Upper lobe of left lung (tissue), 6 donors: ENCODE measurements at regions not wholly inside any gene's neighbourhood (a gene's known extent, or its start where the extent isn't known, plus 50 kb on each side); places are given as distances from the start of the nearest gene placed in this dataset.

Experiments used
- ATAC-seq, 2 donors: fragments of 200-7000 bp; cut with Tn5 transposase; one replicate each; pipeline ENCODE4 v1.9.1; 2022; ENCODE audit warnings: mild to moderate bottlenecking in 2 of 2, moderate library complexity in 2 of 2; ENCODE audit not compliant: low FRiP score in 2 of 2
- DNase-seq, 2 donors: peaks; one replicate each; pipeline ENCODE4 v3.0.0-alpha.2; 2019 to 2020
- H3K27ac ChIP-seq, 4 donors: fragments of 200-600 bp; sonication (generic); one replicate each; pipeline ENCODE4 v1.5.1; 2016 to 2019
- H3K27me3 ChIP-seq, 4 donors: fragments of 200-600 bp; sonication (generic); one replicate each; pipeline ENCODE4 v1.5.1; 2017 to 2019
- H3K36me3 ChIP-seq, 4 donors: fragments of 200-600 bp; sonication (generic); one replicate each; pipeline ENCODE4 v1.5.1; 2016 to 2019
- H3K4me1 ChIP-seq, 4 donors: fragments of 200-600 bp; sonication (generic); one replicate each; pipeline ENCODE4 v1.5.1; 2018 to 2019
- H3K4me3 ChIP-seq, 4 donors: fragments of 200-600 bp; sonication (generic); one replicate each; pipeline ENCODE4 v1.5.1; 2017 to 2019; ENCODE audit warnings: mild to moderate bottlenecking in 2 of 4, moderate library complexity in 1 of 4
- H3K9me3 ChIP-seq, 4 donors: fragments of 200-600 bp; sonication (generic); one replicate each; pipeline ENCODE4 v1.5.1; 2018 to 2019
- CTCF ChIP-seq, 6 experiments: fragments of 450-650 bp in 4 of 6; fragments of 200-600 bp in 2 of 6; sonication (generic) in 2 of 6; IDR thresholded peaks; one replicate each; pipeline ENCODE4 v1.5.1; 2016 to 2019; ENCODE audit warnings: antibody characterized with exemption in 6 of 6
- EP300 ChIP-seq, 4 donors: sonication (generic); formaldehyde crosslinking; IDR thresholded peaks; one replicate each; pipeline ENCODE4 v1.5.1; 2017; ENCODE audit warnings: antibody characterized with exemption in 4 of 4, control low read depth in 2 of 4
- POLR2A ChIP-seq, 4 donors: fragments of 450-650 bp; IDR thresholded peaks; one replicate each; pipeline ENCODE4 v1.5.1; 2016 to 2017; ENCODE audit warnings: antibody characterized with exemption in 4 of 4, mild to moderate bottlenecking in 2 of 4
- POLR2AphosphoS5 ChIP-seq, 2 donors: sonication (generic); formaldehyde crosslinking; IDR thresholded peaks; one replicate each; pipeline ENCODE4 v1.5.1; 2017; ENCODE audit warnings: antibody characterized with exemption in 2 of 2
- WGBS, 2 donors: methylation state at CpG; one replicate each; pipeline ENCODE4 v1.1.5; 2017 to 2018; 5-methylcytosine and 5-hydroxymethylcytosine counted together
- donor health status: DM: no; HTN: no; CAD: no; lungs with moderate emphysema.
- donor health status: DM: no; HTN: yes; CAD: no; lungs with severe emphysema.

- DNase-seq = no peak
- Histone ChIP-seq H3K9me3 (no peaks in the 10 kb centered on the region), H3K4me3 (no peak overlapping the region), H3K27me3 (no peaks in the 10 kb centered on the region), H3K36me3 (no peaks in the 10 kb centered on the region), H3K27ac (no peak overlapping the region), H3K4me1 (no peaks in the 10 kb centered on the region)
- no peak for ATAC-seq
- no peak for TF ChIP-seq POLR2A (IDR thresholded peaks at IDR 0.05)
- no peak for TF ChIP-seq POLR2AphosphoS5 (IDR thresholded peaks at IDR 0.05)
- no peak for TF ChIP-seq EP300 (IDR thresholded peaks at IDR 0.05)
- TF ChIP-seq CTCF (IDR thresholded peaks at IDR 0.05) = no peak
- 32 to 34% methylated on average over 1 of the region's 1 CpG for WGBS, 2 donors
Measured at GRCh38 chr9:95801797-95802196, 73.7 kb upstream of the ERCC6L2 start.

GRCh38 chr9:95796029-95796428 lies 79.5 kb upstream of the ERCC6L2 start:
- WGBS, 2 donors = 74 to 87% methylated on average over 6 of the region's 6 CpGs
- Histone ChIP-seq H3K4me3 (no peak overlapping the region), H3K36me3 (no peaks in the 10 kb centered on the region), H3K9me3 (no peaks in the 10 kb centered on the region), H3K27me3 (no peaks in the 10 kb centered on the region), H3K27ac (no peak overlapping the region), H3K4me1 (no peaks in the 10 kb centered on the region)
- ATAC-seq (no peak), DNase-seq (no peak)
- TF ChIP-seq POLR2A (IDR thresholded peaks at IDR 0.05) (no peak), EP300 (IDR thresholded peaks at IDR 0.05) (no peak), POLR2AphosphoS5 (IDR thresholded peaks at IDR 0.05) (no peak)

- no peak for TF ChIP-seq POLR2A (IDR thresholded peaks at IDR 0.05)
- TF ChIP-seq POLR2AphosphoS5 (IDR thresholded peaks at IDR 0.05) = no peak
- no peak for TF ChIP-seq EP300 (IDR thresholded peaks at IDR 0.05)
- TF ChIP-seq CTCF (IDR thresholded peaks at IDR 0.05) = no peak
- ATAC-seq = peak in 1 of 2 donors; percentile 78
- no peak overlapping the region for H3K4me3 ChIP-seq
- no peaks in the 10 kb centered on the region for H3K9me3 ChIP-seq
- H3K27ac ChIP-seq = no peak overlapping the region
- no peaks in the 10 kb centered on the region for H3K36me3 ChIP-seq
- 60 to 71% methylated on average over 5 of the region's 5 CpGs for WGBS, 2 donors
- no peaks in the 10 kb centered on the region for H3K4me1 ChIP-seq
- H3K27me3 ChIP-seq = no peaks in the 10 kb centered on the region
- DNase-seq = no peak
Measured at GRCh38 chr9:95793924-95794828, 81.3 kb upstream of the ERCC6L2 start.

- H3K27ac ChIP-seq = no peak overlapping the region
- WGBS, 2 donors = 73 to 82% methylated on average over 2 of the region's 2 CpGs
Measured at GRCh38 chr9:95791695-95792094, 83.8 kb upstream of the ERCC6L2 start.

GRCh38 chr9:95791286-95791685 lies 84.2 kb upstream of the ERCC6L2 start:
- Histone ChIP-seq H3K4me3 (no peak overlapping the region), H3K9me3 (no peaks in the 10 kb centered on the region), H3K4me1 (no peaks in the 10 kb centered on the region), H3K27ac (no peak overlapping the region), H3K36me3 (no peaks in the 10 kb centered on the region), H3K27me3 (no peaks in the 10 kb centered on the region)
- no peak for DNase-seq
- TF ChIP-seq POLR2AphosphoS5 (IDR thresholded peaks at IDR 0.05) (no peak), POLR2A (IDR thresholded peaks at IDR 0.05) (no peak), CTCF (IDR thresholded peaks at IDR 0.05) (no peak), EP300 (IDR thresholded peaks at IDR 0.05) (no peak)
- 61 to 79% methylated on average over 4 of the region's 4 CpGs for WGBS, 2 donors
- ATAC-seq = no peak

More at GRCh38 chr9:95791695-95792094, 83.8 kb upstream of the ERCC6L2 start:
- TF ChIP-seq POLR2AphosphoS5 (IDR thresholded peaks at IDR 0.05) (no peak), EP300 (IDR thresholded peaks at IDR 0.05) (no peak), POLR2A (IDR thresholded peaks at IDR 0.05) (no peak), CTCF (IDR thresholded peaks at IDR 0.05) (no peak)
- no peak overlapping the region for H3K4me3 ChIP-seq
- H3K9me3 ChIP-seq = no peaks in the 10 kb centered on the region
- no peaks in the 10 kb centered on the region for H3K36me3 ChIP-seq
- no peaks in the 10 kb centered on the region for H3K27me3 ChIP-seq
- no peaks in the 10 kb centered on the region for H3K4me1 ChIP-seq
- no peak for ATAC-seq
- DNase-seq = no peak
